ENCODE measurements at regions not wholly inside any gene's neighbourhood (a gene's known extent, or its start where the extent isn't known, plus 50 kb on each side); places are given as distances from the start of the nearest gene placed in this dataset.

DNA sequence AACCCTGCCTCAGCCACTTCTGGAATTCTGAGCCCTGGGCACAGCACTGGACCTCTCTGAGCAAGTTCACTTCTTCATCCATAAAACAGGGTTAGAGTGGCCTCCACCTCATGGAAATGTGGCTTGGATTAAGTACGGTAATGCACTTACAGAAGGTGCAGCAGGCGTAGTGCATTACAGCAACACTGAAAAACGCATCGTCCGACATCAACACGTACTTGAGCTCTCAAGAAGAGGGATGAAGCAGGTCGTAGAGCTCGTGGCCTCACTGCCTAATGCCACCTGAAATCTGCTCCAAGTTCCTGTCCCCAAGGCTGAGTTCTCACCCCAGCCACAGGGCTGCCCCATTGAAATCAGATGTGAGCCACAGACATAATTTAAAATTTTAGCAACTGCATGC, 650.1 kb downstream of the NPHP4 start:
- no peak overlapping the region for H3K9ac ChIP-seq (ENCODE audit: low read length)
- H3K4me1 ChIP-seq (ENCODE audit: control insufficient read depth, low read depth, low read length) = no peaks in the 10 kb centered on the region
- no peak overlapping the region for H3K27ac ChIP-seq (ENCODE audit: low read length)
- no peaks in the 10 kb centered on the region for H3K27me3 ChIP-seq (ENCODE audit: control insufficient read depth, insufficient read depth, low read length)
- no peaks in the 10 kb centered on the region for H3K9me3 ChIP-seq (ENCODE audit: control insufficient read depth, low read depth, low read length)
- no peak overlapping the region for H3K4me3 ChIP-seq (ENCODE audit: low read length)
- no peaks in the 10 kb centered on the region for H3K36me3 ChIP-seq (ENCODE audit: control insufficient read depth, low read depth, low read length)

DNA sequence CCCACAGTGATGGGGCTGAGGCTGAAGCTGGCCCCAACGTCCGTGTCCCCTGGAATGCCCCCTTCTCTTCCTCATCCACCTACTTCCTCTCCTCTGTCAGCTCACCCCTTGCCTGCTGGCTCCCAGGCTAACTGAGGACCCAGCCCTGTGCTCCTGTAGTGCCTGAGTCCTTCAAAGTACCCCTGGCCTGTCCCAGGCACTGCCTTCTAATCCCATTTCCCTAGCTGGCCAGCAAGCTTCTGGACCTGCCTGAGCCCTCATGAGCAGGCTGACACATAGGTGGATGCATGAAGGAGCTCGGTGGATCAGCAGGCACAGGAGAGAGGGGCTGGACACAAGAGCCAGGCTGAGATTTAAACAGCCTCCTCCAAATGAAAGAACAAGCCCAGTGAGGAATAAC, 650.8 kb downstream of the NPHP4 start:
- no peak overlapping the region for H3K9ac ChIP-seq (ENCODE audit: low read length)
- H3K36me3 ChIP-seq (ENCODE audit: control insufficient read depth, low read depth, low read length) = no peaks in the 10 kb centered on the region
- no peaks in the 10 kb centered on the region for H3K4me1 ChIP-seq (ENCODE audit: control insufficient read depth, low read depth, low read length)
- no peak overlapping the region for H3K27ac ChIP-seq (ENCODE audit: low read length)
- H3K4me3 ChIP-seq (ENCODE audit: low read length) = no peak overlapping the region
- no peaks in the 10 kb centered on the region for H3K27me3 ChIP-seq (ENCODE audit: control insufficient read depth, insufficient read depth, low read length)
- no peaks in the 10 kb centered on the region for H3K9me3 ChIP-seq (ENCODE audit: control insufficient read depth, low read depth, low read length)

GRCh38 chr1:5340560-5341130, 651.6 kb downstream of the NPHP4 start:
- Histone ChIP-seq H3K4me3 (ENCODE audit: low read length) (no peak overlapping the region), H3K4me1 (ENCODE audit: control insufficient read depth, low read depth, low read length) (no peaks in the 10 kb centered on the region), H3K9me3 (ENCODE audit: control insufficient read depth, low read depth, low read length) (no peaks in the 10 kb centered on the region), H3K27ac (ENCODE audit: low read length) (no peak overlapping the region), H3K27me3 (ENCODE audit: control insufficient read depth, insufficient read depth, low read length) (no peaks in the 10 kb centered on the region), H3K36me3 (ENCODE audit: control insufficient read depth, low read depth, low read length) (no peaks in the 10 kb centered on the region), H3K9ac (ENCODE audit: low read length) (no peak overlapping the region)

- H3K27ac ChIP-seq (ENCODE audit: low read length) = no peak overlapping the region
- H3K36me3 ChIP-seq (ENCODE audit: control insufficient read depth, low read depth, low read length) = no peaks in the 10 kb centered on the region
- H3K4me1 ChIP-seq (ENCODE audit: control insufficient read depth, low read depth, low read length) = no peaks in the 10 kb centered on the region
- H3K9ac ChIP-seq (ENCODE audit: low read length) = no peak overlapping the region
- no peaks in the 10 kb centered on the region for H3K9me3 ChIP-seq (ENCODE audit: control insufficient read depth, low read depth, low read length)
- H3K4me3 ChIP-seq (ENCODE audit: low read length) = no peak overlapping the region
- no peaks in the 10 kb centered on the region for H3K27me3 ChIP-seq (ENCODE audit: control insufficient read depth, insufficient read depth, low read length)
Measured at GRCh38 chr1:5338466-5338865, 653.8 kb downstream of the NPHP4 start.

DNA sequence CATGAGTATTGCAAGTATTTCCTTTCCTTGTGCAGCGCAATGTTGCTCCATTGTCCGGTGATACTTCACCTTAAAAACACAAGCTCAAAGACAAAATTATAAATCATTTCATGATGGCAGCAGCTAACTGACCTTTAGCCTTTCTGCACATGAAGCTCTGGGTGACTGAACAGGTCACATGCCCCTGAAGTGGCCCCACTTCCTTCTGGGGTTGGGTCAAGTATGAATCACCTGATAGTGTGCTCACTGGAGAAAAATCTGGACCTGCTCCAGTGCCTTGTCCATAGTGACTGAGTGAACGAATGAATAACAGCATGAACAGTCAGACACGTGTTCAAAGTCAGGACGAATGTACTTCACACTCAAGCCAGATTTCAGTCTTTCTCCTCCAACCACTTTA, 658.9 kb downstream of the NPHP4 start:
- Histone ChIP-seq H3K4me3 (ENCODE audit: low read length) (no peak overlapping the region), H3K9me3 (ENCODE audit: control insufficient read depth, low read depth, low read length) (no peaks in the 10 kb centered on the region), H3K9ac (ENCODE audit: low read length) (no peak overlapping the region), H3K36me3 (ENCODE audit: control insufficient read depth, low read depth, low read length) (no peaks in the 10 kb centered on the region), H3K27me3 (ENCODE audit: control insufficient read depth, insufficient read depth, low read length) (no peaks in the 10 kb centered on the region), H3K4me1 (ENCODE audit: control insufficient read depth, low read depth, low read length) (no peaks in the 10 kb centered on the region), H3K27ac (ENCODE audit: low read length) (no peak overlapping the region)

DNA sequence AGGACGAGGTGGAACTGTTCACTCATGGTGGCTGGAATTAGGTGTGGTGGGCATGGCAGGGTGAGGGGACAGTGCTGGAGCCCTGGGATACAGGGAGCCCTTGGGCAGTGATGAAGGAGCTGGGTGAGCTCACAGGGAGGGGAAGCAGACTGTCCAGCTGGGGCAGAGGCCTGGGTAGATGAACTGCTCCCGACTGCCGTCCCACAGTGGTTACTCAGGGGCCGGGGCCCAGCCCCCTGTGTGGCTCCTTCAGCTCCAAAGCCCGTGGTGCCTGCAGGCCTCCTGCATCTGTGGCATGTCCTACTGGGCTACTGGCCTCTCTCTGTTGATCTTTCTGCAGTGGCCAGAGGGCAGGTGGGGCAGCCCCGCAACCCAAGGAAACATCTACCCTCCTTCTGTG, 661.1 kb downstream of the NPHP4 start:
- Histone ChIP-seq H3K27me3 (ENCODE audit: control insufficient read depth, insufficient read depth, low read length) (no peaks in the 10 kb centered on the region), H3K27ac (ENCODE audit: low read length) (no peak overlapping the region), H3K36me3 (ENCODE audit: control insufficient read depth, low read depth, low read length) (no peaks in the 10 kb centered on the region), H3K4me1 (ENCODE audit: control insufficient read depth, low read depth, low read length) (no peaks in the 10 kb centered on the region), H3K9me3 (ENCODE audit: control insufficient read depth, low read depth, low read length) (no peaks in the 10 kb centered on the region), H3K9ac (ENCODE audit: low read length) (no peak overlapping the region), H3K4me3 (ENCODE audit: low read length) (no peak overlapping the region)

DNA sequence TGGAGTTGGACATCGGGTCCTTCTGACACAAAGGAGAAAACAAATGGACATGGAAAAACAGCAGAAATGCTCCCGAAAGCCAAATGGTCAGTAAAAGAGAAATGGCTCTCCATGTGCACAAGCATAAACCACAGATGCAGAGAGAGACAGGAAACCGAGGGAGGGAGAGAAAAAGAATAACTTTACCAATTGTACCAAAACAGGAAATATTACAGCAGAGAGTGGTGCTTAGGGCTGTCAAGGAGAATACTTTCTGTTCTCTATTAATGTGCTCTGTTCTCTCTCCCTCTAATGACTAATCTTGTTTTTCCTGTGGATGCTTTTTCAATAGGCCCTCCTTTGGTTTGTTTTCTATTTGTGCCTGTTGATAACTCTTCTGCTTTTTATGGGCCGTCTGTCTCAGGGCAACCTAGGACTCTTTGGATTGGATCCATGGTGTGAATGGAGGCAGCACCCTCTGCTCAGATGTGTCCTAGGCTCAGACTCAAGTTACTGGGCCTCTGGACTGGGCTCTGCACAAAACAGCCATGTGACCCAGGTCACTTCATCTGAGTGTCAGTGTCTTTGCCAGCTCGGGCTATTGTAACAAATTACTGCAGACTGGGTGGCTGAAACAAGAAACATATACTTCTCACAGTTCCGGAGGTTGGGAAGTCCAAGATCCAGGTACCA, 663.0 kb downstream of the NPHP4 start:
- no peak overlapping the region for H3K9ac ChIP-seq (ENCODE audit: low read length)

GRCh38 chr1:5324883-5325282, 667.3 kb downstream of the NPHP4 start:
- Histone ChIP-seq H3K27ac (ENCODE audit: low read length) (no peak overlapping the region), H3K27me3 (ENCODE audit: control insufficient read depth, insufficient read depth, low read length) (no peaks in the 10 kb centered on the region), H3K4me1 (ENCODE audit: control insufficient read depth, low read depth, low read length) (no peaks in the 10 kb centered on the region), H3K9me3 (ENCODE audit: control insufficient read depth, low read depth, low read length) (no peaks in the 10 kb centered on the region), H3K36me3 (ENCODE audit: control insufficient read depth, low read depth, low read length) (no peaks in the 10 kb centered on the region), H3K9ac (ENCODE audit: low read length) (no peak overlapping the region), H3K4me3 (ENCODE audit: low read length) (no peak overlapping the region)

More for the DNA sequence above, 663.0 kb downstream of the NPHP4 start:
- Histone ChIP-seq H3K27me3 (ENCODE audit: control insufficient read depth, insufficient read depth, low read length) (no peaks in the 10 kb centered on the region), H3K36me3 (ENCODE audit: control insufficient read depth, low read depth, low read length) (no peaks in the 10 kb centered on the region), H3K9me3 (ENCODE audit: control insufficient read depth, low read depth, low read length) (no peaks in the 10 kb centered on the region), H3K4me1 (ENCODE audit: control insufficient read depth, low read depth, low read length) (no peaks in the 10 kb centered on the region), H3K27ac (ENCODE audit: low read length) (no peak overlapping the region), H3K4me3 (ENCODE audit: low read length) (no peak overlapping the region)

DNA sequence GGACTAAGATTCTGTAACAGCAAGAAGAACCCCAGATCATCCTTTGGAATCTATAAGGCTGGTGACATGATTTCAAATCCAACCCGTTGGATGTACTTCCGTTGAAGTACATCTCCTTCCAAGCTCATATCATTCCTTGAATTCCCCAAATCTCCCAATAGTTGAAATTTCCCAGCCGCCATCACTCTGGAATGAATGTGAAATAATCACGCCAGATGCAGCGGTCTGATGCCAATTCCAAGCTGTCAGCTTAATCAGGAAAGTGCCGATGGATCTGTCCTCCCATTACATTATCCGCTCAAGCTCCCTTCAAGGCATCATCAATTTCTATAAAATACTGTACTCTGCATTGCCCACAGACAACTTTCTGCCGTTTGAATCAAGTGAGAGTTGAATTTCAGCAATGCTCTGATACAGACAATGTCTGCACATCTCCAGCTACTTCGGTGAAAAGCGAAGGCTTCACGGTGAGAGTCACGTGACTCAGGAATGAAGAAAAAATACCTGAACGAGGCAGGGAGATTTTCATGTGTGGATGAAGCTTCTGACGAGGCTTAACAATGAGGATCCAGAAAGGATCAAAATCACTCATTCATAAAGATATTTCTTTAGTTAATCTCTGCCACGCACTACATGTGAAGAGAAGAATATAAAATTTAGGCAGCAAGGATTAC, 663.9 kb downstream of the AJAP1 start:
- no peak overlapping the region for H3K27ac ChIP-seq (ENCODE audit: low read length)
- H3K27me3 ChIP-seq (ENCODE audit: control insufficient read depth, insufficient read depth, low read length) = no peaks in the 10 kb centered on the region
- no peaks in the 10 kb centered on the region for H3K9me3 ChIP-seq (ENCODE audit: control insufficient read depth, low read depth, low read length)
- H3K4me1 ChIP-seq (ENCODE audit: control insufficient read depth, low read depth, low read length) = no peaks in the 10 kb centered on the region
- no peaks in the 10 kb centered on the region for H3K36me3 ChIP-seq (ENCODE audit: control insufficient read depth, low read depth, low read length)
- H3K4me3 ChIP-seq (ENCODE audit: low read length) = no peak overlapping the region
- no peak overlapping the region for H3K9ac ChIP-seq (ENCODE audit: low read length)

- Histone ChIP-seq H3K4me1 (ENCODE audit: control insufficient read depth, low read depth, low read length) (no peaks in the 10 kb centered on the region), H3K27me3 (ENCODE audit: control insufficient read depth, insufficient read depth, low read length) (no peaks in the 10 kb centered on the region), H3K4me3 (ENCODE audit: low read length) (no peak overlapping the region), H3K36me3 (ENCODE audit: control insufficient read depth, low read depth, low read length) (no peaks in the 10 kb centered on the region), H3K9me3 (ENCODE audit: control insufficient read depth, low read depth, low read length) (no peaks in the 10 kb centered on the region), H3K27ac (ENCODE audit: low read length) (no peak overlapping the region), H3K9ac (ENCODE audit: low read length) (no peak overlapping the region)
Measured at GRCh38 chr1:5317391-5317790, 663.0 kb downstream of the AJAP1 start.

DNA sequence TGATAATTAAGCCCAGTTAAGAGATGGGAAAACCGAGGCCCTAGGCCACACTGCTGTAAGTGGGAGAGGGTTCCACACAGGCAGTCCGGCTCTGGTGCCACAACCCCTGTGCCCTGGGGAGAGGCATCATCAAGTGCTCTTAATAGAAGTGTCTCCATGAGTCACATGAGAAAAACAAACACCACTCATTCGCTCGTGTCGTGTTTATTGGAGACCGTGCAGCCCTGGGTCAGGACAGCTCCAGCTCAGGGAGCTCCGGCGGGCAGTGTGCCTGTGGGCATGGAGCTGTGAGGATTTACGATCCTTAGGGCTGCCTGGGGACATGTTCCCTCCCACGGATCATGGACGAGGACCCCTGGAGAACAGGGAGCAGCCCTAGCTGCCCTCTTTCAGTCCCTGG, 658.5 kb downstream of the AJAP1 start:
- Histone ChIP-seq H3K4me1 (ENCODE audit: control insufficient read depth, low read depth, low read length) (no peaks in the 10 kb centered on the region), H3K27me3 (ENCODE audit: control insufficient read depth, insufficient read depth, low read length) (no peaks in the 10 kb centered on the region), H3K9me3 (ENCODE audit: control insufficient read depth, low read depth, low read length) (no peaks in the 10 kb centered on the region), H3K36me3 (ENCODE audit: control insufficient read depth, low read depth, low read length) (no peaks in the 10 kb centered on the region), H3K27ac (ENCODE audit: low read length) (no peak overlapping the region), H3K9ac (ENCODE audit: low read length) (no peak overlapping the region), H3K4me3 (ENCODE audit: low read length) (no peak overlapping the region)

DNA sequence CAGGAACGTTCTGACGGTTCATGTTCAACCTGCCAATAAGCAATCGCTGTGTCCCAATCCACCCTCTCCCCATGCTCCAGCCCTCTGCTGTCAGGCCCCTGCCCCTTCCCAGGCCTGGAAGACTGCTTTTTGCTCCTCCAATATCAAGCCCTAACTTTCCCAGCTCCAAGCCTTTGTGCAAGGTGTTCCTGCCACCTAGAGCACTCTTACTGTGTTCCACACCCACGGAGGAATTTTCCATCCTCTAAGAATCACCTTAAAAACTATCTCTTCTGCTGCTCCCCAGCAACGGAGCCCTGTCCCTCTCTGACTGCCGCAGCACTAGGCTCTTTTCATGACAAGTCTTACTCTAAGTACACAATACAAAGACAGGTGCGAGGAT, 657.9 kb downstream of the AJAP1 start:
- Histone ChIP-seq H3K4me3 (ENCODE audit: low read length) (no peak overlapping the region), H3K27me3 (ENCODE audit: control insufficient read depth, insufficient read depth, low read length) (no peaks in the 10 kb centered on the region), H3K9ac (ENCODE audit: low read length) (no peak overlapping the region), H3K27ac (ENCODE audit: low read length) (no peak overlapping the region), H3K9me3 (ENCODE audit: control insufficient read depth, low read depth, low read length) (no peaks in the 10 kb centered on the region), H3K36me3 (ENCODE audit: control insufficient read depth, low read depth, low read length) (no peaks in the 10 kb centered on the region), H3K4me1 (ENCODE audit: control insufficient read depth, low read depth, low read length) (no peaks in the 10 kb centered on the region)
